HG02884 (cell line): ENCODE measurements at regions not wholly inside any gene's neighbourhood (a gene's known extent, or its start where the extent isn't known, plus 50 kb on each side); places are given as distances from the start of the nearest gene placed in this dataset.
"Not testable (repeated sequence)": the region's sequence is repeated elsewhere in the genome, so short reads cannot be mapped to it uniquely, and the experiment has no call there.

Source experiments
- ATAC-seq: cut with Tn5 transposase; IDR thresholded peaks from one replicate; pipeline ENCODE4 v1.9.1; 2021; ENCODE audit warnings: mild to moderate bottlenecking, moderate library complexity; ENCODE audit not compliant: unreplicated experiment

DNA sequence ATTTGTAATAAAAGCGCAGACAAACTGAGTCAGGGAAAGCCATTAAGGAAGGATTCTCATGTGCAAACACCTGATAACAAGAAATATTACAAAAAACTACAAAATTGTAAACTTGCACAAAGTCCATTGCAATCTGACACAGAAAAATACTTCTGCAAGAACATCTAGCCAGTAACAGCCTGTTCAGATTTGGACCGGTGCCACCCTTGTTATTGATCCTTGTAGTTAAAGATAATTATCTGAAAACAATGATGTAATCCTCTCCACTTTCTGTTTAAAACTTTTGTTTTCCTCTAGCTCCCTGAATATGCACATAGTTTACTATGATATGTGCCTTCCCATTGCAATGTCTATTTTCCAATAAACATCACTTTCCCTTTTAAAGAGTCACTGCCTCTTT lies 1090.2 kb downstream of the PLOD2 start:
- no peak for ATAC-seq

DNA sequence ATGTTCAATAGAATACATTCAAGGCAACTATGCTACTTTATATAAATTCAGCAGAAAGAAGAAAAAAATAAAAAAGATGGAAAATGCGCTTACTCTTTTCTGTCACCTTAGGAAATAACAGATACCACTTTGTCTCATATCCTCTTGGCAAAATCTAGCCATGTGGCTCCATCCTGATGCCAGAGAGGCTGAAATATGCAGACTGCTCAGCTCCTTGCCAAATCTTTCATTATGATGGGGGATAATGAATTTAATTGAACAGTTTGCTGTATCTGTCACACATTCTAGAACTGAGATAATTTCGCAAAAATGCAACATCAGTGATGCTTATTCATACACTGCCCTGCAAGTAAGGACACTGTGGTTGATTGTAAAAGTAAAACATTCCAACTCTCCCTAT lies 1081.5 kb downstream of the PLOD2 start:
- no peak for ATAC-seq

- ATAC-seq = no peak
Observed at GRCh38 chr3:145087038-145087437, 1073.9 kb downstream of the PLOD2 start.

GRCh38 chr3:145088917-145089316 lies 1072.1 kb downstream of the PLOD2 start:
- peak; percentile 76 for ATAC-seq

DNA sequence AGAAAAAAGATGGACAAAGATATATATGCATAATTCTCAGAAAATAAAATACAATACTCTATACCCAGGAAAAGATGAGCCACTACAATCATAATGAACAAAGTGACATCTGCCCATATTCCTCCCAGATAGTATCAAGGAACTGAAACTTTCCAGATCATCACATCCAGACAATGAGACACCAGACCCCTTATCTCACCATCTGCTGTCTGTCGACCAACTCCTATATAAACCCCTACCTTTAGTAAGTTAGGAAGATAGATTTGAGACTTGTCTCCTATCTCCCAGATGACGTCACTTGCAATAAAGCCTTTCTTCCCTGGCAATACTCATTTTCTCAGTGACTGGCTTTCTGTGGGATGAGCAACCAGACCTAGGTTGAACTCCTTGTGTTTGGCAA lies 1071.6 kb downstream of the PLOD2 start:
- ATAC-seq = no peak

GRCh38 chr3:145094355-145094941 lies 1066.5 kb downstream of the PLOD2 start:
- peak; percentile 99 for ATAC-seq

DNA sequence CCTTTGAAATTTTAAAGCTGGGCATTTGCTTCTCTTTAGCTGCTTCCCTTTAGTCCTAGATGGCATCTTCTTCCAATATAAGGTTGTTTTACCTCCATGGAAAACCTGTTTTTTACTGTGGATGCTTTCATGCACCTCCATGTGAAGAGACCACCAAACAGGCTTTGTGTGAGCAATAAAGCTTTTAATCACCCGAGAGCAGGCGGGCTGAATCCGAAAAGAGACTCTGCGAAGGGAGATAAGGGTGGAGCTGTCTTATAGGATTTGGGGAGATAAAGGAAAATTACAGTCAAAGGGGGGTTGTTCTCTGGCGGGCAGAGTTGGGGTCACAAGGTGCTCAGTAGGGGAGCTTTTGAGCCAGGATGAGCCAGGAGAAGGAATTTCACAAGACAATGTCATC lies 1049.8 kb downstream of the PLOD2 start:
- not testable (repeated sequence) for ATAC-seq

- ATAC-seq = no peak
Observed at GRCh38 chr3:145116769-145117168, 1044.2 kb downstream of the PLOD2 start.

- no peak for ATAC-seq
Observed at GRCh38 chr3:145118303-145118702, 1042.7 kb downstream of the PLOD2 start.

- ATAC-seq = no peak
Observed at GRCh38 chr3:145124900-145125678, 1035.9 kb downstream of the PLOD2 start.

DNA sequence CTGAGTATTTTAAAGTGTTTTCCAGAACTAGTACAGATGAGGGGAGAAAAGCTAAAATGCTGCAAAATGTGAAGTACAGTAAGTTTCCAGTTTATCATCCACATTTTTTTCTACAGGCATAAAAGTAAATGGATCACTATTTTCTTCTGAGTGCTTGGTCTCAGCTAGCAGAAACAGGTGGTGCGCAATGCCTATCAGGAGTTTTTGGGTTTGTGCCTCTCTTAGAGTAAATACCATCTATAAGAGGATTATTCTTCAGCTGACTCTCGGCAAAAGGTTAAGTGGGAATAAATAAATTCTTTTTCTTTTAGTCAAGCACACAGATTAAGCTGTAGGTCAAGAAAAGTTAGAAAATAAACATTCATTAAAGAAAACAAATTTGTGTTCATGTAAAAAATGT lies 1027.7 kb downstream of the PLOD2 start:
- no peak for ATAC-seq

GRCh38 chr3:145134738-145135137 lies 1026.2 kb downstream of the PLOD2 start:
- ATAC-seq = no peak

DNA sequence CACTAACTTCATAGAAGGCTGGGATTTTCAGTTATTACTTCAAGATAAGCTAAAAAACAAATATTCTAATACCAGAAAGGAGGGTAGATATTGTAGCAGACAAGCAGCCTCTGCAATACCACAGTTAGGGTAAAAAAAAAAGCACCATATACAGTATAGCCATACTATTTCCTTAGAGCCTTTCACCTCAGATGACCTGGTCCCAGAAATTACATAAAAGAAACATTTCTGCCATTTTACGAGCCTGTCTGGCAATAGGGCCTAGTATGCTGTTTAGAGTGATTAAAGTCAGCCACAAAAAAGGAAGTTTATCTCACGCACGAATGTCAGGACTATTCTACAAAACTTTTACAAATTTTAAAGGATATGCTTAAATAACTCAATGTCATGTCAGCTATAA lies 1016.6 kb downstream of the PLOD2 start:
- no peak for ATAC-seq

DNA sequence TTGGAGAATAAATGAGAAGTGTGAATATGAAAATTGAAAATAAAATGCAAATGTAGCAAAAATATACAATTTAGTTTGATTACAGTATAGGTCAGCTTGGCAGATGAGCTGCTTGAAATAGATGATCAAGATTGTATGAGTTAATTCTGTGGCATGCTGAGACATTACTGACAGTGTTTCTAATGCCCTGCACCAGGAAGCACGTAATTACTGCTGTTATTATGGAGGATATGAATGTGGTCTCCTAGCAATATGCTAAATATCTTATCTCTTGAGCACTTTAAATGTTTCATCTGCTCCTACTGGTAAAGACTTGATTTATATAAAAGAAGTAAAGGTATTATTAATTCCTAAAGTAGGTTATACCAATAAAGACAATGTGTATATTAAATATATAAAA lies 1015.5 kb downstream of the PLOD2 start:
- no peak for ATAC-seq

DNA sequence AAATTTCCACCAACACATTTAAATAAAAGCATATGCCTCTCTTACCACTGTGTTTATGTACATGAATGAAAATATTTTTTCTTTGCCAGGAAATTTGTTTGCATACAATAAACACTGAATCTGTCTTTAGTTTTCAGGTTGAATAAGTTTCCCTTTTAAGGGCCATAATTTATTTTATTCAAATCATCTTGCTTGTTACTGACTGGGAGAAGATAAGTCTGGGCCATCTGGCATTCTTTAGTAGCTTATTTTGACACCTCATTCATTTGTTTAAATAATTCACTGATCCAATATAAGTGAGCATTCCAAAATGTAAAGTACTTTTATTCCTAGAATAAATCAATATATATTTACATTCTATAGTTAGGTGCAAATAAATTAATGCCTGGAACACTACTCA lies 1001.3 kb downstream of the PLOD2 start:
- no peak for ATAC-seq

DNA sequence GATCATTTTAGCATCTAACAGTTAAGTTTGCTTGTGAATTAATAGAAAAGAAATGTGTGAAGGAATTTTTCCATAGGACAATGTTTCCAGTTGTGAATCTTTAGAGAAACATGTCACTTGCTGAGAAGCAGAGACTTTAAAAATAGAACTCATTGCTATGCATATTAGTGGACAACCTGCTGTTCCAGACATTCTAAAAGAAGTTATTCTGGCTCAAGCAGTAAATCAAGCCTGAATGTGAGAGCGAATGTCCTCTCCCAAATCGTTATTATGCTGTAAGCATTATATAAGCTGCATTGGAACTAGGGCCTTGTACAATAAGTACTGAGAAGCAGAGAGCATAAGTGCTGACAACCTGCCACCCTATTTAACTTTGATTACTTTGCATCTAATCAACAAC lies 990.9 kb downstream of the PLOD2 start:
- no peak for ATAC-seq

GRCh38 chr3:145175626-145176025 lies 985.4 kb downstream of the PLOD2 start:
- ATAC-seq = no peak

DNA sequence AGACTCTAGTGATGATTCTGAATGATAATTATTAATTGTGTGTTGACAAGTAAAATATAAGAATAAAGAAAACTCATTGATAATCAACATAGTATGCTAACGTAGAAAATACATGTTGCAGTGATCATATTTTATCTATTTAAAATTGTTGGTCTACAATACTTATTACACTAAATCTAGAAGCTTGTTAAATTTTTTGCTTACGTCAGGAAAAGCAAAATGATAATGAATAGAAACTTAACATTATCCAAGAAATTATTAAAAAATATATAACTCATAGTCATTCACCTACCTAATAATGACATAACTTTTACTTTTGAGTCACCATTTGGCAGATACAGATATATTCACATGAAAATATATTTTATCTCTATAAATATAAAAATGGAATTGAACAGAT lies 984.1 kb downstream of the PLOD2 start:
- ATAC-seq = no peak

DNA sequence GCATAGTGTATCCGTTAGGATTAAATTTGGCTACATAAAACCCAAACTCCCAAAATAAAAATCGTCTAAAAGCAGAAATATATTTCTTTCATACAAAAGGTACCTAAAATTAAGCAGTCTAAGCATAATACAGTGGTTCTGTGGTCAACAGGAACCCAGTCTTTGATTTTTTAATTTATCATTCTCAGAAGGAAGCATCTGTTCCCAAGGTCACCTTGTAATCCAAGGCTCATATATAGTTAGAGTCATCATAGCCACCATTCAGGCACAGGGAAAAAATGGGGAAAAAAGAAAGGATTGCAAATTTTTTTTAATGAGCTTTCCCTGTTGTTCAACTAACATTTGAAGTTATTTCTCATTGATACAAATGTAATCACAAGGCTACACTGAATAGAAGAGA lies 983.2 kb downstream of the PLOD2 start:
- ATAC-seq = no peak

DNA sequence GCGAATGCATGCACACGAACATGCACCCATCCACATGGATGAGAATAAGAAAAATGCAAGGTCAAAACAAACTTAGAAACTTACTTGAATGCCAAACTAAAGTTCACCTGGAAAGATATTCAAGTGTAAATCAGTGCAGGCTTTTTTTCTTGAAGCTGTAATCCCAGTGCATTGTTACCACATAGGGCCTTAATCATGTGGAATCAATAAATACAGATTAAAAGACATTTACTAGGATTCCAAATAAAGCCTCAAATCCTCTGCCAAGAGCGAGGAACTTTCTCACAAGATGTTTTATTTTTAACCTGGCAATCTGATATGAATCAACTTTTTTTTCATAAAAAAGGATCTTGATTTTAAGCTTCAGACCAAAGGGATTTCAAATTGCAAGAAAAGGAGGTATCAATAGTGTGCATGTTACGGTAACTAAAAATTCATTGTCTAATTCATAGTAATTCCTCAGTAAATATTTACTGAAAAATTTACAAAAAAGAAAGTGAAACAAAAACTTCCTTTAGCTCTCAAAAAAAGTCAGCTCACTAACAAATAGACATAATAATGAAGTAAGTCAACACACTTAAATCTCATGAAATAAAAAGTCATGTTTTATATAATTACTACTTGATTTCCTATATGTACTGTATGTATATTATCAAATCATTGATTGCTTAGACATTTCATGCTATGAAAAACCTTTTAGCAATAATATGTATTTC lies 978.6 kb downstream of the PLOD2 start:
- ATAC-seq = no peak

- no peak for ATAC-seq
Observed at GRCh38 chr3:145183261-145183660, 977.7 kb downstream of the PLOD2 start.
